ENCODE measurements at regions not wholly inside any gene's neighbourhood (a gene's known extent, or its start where the extent isn't known, plus 50 kb on each side); places are given as distances from the start of the nearest gene placed in this dataset.

DNA sequence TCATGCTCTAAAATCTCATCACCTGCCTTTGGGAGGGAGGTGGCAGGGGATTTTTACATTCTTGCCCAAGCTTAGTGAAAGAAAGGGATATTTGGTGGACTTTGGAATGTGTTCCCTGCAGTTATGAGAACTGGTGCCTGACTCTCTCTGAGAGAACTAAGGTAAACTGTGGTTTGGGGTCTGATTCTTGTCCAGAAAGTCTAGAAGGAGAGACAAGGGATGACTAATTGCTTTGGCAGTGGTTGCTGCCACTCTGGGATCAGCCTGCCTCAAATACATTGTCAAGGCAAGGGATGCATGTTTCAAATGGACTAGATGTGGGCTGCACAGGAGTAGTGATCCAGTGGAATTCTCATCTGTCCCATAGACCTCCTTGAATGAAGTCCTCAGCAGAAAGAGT is 115.2 kb downstream of the DDIT4L start:
- no peaks in the 10 kb centered on the region for H3K4me1 ChIP-seq
- intact Hi-C loops (cut with DNase I; ENCODE audit: low total_unique reads), result no loop called here
- DNase-seq, result no peak
- H3K9me3 ChIP-seq, result no peaks in the 10 kb centered on the region
- TF ChIP-seq POLR2AphosphoS5 (IDR thresholded peaks at IDR 0.05) (no peak), EP300 (IDR thresholded peaks at IDR 0.05) (no peak), POLR2A (IDR thresholded peaks at IDR 0.05) (no peak)
- TF ChIP-seq, protein P1, sequence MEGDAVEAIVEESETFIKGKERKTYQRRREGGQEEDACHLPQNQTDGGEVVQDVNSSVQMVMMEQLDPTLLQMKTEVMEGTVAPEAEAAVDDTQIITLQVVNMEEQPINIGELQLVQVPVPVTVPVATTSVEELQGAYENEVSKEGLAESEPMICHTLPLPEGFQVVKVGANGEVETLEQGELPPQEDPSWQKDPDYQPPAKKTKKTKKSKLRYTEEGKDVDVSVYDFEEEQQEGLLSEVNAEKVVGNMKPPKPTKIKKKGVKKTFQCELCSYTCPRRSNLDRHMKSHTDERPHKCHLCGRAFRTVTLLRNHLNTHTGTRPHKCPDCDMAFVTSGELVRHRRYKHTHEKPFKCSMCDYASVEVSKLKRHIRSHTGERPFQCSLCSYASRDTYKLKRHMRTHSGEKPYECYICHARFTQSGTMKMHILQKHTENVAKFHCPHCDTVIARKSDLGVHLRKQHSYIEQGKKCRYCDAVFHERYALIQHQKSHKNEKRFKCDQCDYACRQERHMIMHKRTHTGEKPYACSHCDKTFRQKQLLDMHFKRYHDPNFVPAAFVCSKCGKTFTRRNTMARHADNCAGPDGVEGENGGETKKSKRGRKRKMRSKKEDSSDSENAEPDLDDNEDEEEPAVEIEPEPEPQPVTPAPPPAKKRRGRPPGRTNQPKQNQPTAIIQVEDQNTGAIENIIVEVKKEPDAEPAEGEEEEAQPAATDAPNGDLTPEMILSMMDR (IDR thresholded peaks at IDR 0.05), result no peak
- no peaks in the 10 kb centered on the region for H3K36me3 ChIP-seq
- no peak overlapping the region for H3K4me3 ChIP-seq
- no peaks in the 10 kb centered on the region for H3K27me3 ChIP-seq
- no peak overlapping the region for H3K27ac ChIP-seq

DNA sequence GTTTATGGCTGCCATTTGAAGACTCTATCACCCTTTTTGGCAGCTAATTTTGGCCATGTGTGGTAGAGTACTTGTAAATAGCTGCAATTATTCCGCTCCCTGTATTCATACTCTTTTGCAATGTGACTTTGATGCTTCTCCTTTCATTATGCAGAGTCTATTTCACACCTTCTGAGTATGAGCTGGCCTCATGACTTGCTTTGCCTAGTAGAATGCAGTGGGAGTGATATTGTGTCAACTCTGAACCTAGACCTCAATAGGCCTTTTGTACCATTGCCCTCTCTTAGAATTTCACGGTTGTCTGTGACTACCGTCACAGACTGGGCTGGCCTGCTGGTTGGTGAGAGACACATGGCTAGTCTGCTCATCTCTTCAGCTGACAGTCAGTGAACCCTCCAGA is 118.8 kb downstream of the DDIT4L start:
- 89 to 97% (median 91%) methylated on average over 3 of the region's 3 CpGs for WGBS, 5 donors
- intact Hi-C loops (cut with DNase I; ENCODE audit: low total_unique reads), result no loop called here

DNA sequence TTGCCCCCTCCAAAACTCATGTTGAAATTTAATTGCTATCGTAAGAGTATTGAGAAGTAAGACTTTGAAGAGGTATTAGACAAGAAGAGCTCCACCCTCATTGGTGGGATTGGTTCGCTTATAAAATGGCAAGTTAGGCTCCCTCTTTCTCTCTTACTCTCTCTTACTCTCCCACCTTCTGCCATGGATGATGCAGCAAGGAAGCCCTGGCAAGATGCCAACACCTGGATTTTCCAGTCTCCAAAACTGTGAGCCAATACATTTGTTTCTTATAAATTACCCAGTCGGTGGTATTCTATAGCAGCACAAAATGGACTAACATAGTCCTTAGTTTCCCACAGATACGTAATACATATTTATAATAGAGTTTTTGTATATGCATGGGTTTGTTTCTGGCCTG is 119.4 kb downstream of the DDIT4L start:
- H3K36me3 ChIP-seq, result no peaks in the 10 kb centered on the region
- 90 to 93% (median 91%) methylated on average over 4 of the region's 4 CpGs for WGBS, 5 donors
- no peaks in the 10 kb centered on the region for H3K4me1 ChIP-seq
- no peak for DNase-seq
- no peaks in the 10 kb centered on the region for H3K9me3 ChIP-seq
- no peak overlapping the region for H3K27ac ChIP-seq
- intact Hi-C loops (cut with DNase I; ENCODE audit: low total_unique reads), result no loop called here
- H3K27me3 ChIP-seq, result no peaks in the 10 kb centered on the region
- H3K4me3 ChIP-seq, result no peak overlapping the region
- TF ChIP-seq, protein P1 (IDR thresholded peaks at IDR 0.05), result no peak
- TF ChIP-seq EP300 (IDR thresholded peaks at IDR 0.05) (no peak), POLR2A (IDR thresholded peaks at IDR 0.05) (no peak), POLR2AphosphoS5 (IDR thresholded peaks at IDR 0.05) (no peak)

More for the DNA sequence above, 118.8 kb downstream of the DDIT4L start:
- Histone ChIP-seq H3K9me3 (no peaks in the 10 kb centered on the region), H3K4me1 (no peaks in the 10 kb centered on the region), H3K36me3 (no peaks in the 10 kb centered on the region), H3K27me3 (no peaks in the 10 kb centered on the region), H3K27ac (no peak overlapping the region), H3K4me3 (no peak overlapping the region)
- no peak for TF ChIP-seq POLR2AphosphoS5 (IDR thresholded peaks at IDR 0.05)
- TF ChIP-seq POLR2A (IDR thresholded peaks at IDR 0.05), result no peak
- TF ChIP-seq, protein P1 (IDR thresholded peaks at IDR 0.05), result no peak
- TF ChIP-seq EP300 (IDR thresholded peaks at IDR 0.05), result no peak
- no peak for DNase-seq

DNA sequence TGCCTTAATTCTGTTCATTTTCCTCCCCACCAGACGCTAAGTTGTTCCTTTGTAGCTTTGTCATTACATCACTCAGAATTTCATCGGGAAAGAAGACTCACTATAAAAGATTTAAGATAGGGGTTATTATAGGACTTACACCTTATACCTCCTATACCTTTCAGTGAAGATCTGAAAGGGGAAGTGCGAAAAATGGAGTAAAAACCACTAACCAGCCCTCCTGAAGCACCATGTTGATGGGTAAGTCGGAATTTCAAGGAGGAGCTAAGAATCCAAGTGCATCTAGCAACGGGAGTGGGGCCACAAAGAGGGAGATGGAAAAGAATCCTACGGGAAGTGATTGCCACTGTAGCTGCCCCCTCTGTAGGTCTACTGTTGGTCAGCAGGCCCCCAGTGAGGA is 119.1 kb upstream of the H2AZ1 start:
- Histone ChIP-seq H3K9me3 (no peaks in the 10 kb centered on the region), H3K4me3 (no peak overlapping the region), H3K27ac (no peak overlapping the region), H3K4me1 (no peaks in the 10 kb centered on the region), H3K27me3 (no peaks in the 10 kb centered on the region), H3K36me3 (no peaks in the 10 kb centered on the region)
- TF ChIP-seq, protein P1 (IDR thresholded peaks at IDR 0.05), result no peak
- TF ChIP-seq POLR2A (IDR thresholded peaks at IDR 0.05), result no peak
- no peak for TF ChIP-seq POLR2AphosphoS5 (IDR thresholded peaks at IDR 0.05)
- no peak for TF ChIP-seq EP300 (IDR thresholded peaks at IDR 0.05)
- no peak for DNase-seq
- WGBS, 5 donors, result 76 to 86% (median 81%) methylated on average over 6 of the region's 6 CpGs
- intact Hi-C loops (cut with DNase I; ENCODE audit: low total_unique reads), result no loop called here
